HCT116 (cell line): ENCODE measurements at regions not wholly inside any gene's neighbourhood (a gene's known extent, or its start where the extent isn't known, plus 50 kb on each side); places are given as distances from the start of the nearest gene placed in this dataset.

Source experiments
- JUND ChIP-seq: IDR thresholded peaks from 2 replicates; pipeline ENCODE4 v1.6.1; 2012
- TF ChIP-seq, protein P1 (sequence below), 3 experiments: fragments of 200-600 bp in 1 of 3; sonication (generic) in 1 of 3; IDR thresholded peaks in 2 of 3; conservative IDR thresholded peaks in 1 of 3; 2 replicates each; pipeline ENCODE4 v1.5.1; 2012 to 2017; ENCODE audit warnings: low read depth in 2 of 3, low read length in 2 of 3, antibody characterized with exemption in 1 of 3, borderline replicate concordance in 1 of 3, control low read depth in 1 of 3, mild to moderate bottlenecking in 1 of 3, mixed read lengths in 1 of 3, mixed run types in 1 of 3, moderate library complexity in 1 of 3; ENCODE audit not compliant: insufficient read depth in 1 of 3

DNA sequence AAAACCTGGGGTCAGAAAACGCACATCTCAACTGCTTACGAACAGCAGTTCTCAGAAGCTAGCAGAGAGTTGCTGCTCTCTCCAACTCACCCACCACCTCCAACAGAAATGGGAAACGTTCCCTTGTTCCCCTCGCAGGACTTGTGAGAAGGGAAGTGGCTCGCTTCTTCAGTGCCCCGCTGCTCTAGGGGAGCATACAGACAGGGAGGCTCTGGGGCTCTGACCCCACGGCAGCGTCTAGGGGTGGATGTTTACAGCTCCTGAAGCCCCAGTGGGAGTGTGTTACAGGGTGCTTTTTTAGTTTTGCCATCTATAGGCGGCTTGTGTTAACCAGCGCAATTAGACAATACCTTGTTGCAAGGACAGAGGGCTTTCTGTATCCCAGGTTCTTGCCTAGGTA is 267.7 kb upstream of the ACTBL2 start:
- TF ChIP-seq JUND: no peak
- TF ChIP-seq, protein P1, sequence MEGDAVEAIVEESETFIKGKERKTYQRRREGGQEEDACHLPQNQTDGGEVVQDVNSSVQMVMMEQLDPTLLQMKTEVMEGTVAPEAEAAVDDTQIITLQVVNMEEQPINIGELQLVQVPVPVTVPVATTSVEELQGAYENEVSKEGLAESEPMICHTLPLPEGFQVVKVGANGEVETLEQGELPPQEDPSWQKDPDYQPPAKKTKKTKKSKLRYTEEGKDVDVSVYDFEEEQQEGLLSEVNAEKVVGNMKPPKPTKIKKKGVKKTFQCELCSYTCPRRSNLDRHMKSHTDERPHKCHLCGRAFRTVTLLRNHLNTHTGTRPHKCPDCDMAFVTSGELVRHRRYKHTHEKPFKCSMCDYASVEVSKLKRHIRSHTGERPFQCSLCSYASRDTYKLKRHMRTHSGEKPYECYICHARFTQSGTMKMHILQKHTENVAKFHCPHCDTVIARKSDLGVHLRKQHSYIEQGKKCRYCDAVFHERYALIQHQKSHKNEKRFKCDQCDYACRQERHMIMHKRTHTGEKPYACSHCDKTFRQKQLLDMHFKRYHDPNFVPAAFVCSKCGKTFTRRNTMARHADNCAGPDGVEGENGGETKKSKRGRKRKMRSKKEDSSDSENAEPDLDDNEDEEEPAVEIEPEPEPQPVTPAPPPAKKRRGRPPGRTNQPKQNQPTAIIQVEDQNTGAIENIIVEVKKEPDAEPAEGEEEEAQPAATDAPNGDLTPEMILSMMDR (IDR thresholded peaks at IDR 0.05 in 2 of 3, conservative IDR thresholded peaks at IDR 0.05 in 1 of 3; ENCODE audit: borderline replicate concordance in 1 of 3, insufficient read depth in 1 of 3, low read depth in 2 of 3, low read length in 2 of 3): no peak
